ENCODE measurements at regions not wholly inside any gene's neighbourhood (a gene's known extent, or its start where the extent isn't known, plus 50 kb on each side); places are given as distances from the start of the nearest gene placed in this dataset.

- no peak overlapping the region for H3K4me3 ChIP-seq (ENCODE audit: low read depth, low read length)
- TF ChIP-seq CTCF (IDR thresholded peaks at IDR 0.05; ENCODE audit: low read depth, low read length): no peak
Observed at GRCh38 chr9:82449986-82450385, 461.4 kb downstream of the SPATA31D1 start.

- TF ChIP-seq CTCF (IDR thresholded peaks at IDR 0.05; ENCODE audit: low read depth, low read length): no peak
- H3K4me3 ChIP-seq (ENCODE audit: low read depth, low read length): no peak overlapping the region
Observed at GRCh38 chr9:82454509-82455190, 466.1 kb downstream of the SPATA31D1 start.

GRCh38 chr9:82456642-82457041 is 468.1 kb downstream of the SPATA31D1 start:
- TF ChIP-seq CTCF (IDR thresholded peaks at IDR 0.05; ENCODE audit: low read depth, low read length): no peak
- H3K4me3 ChIP-seq (ENCODE audit: low read depth, low read length): no peak overlapping the region

GRCh38 chr9:82457298-82457697 is 468.7 kb downstream of the SPATA31D1 start:
- H3K4me3 ChIP-seq (ENCODE audit: low read depth, low read length): no peak overlapping the region
- TF ChIP-seq CTCF (IDR thresholded peaks at IDR 0.05; ENCODE audit: low read depth, low read length): no peak

GRCh38 chr9:82457891-82458290 is 469.3 kb downstream of the SPATA31D1 start:
- TF ChIP-seq CTCF (IDR thresholded peaks at IDR 0.05; ENCODE audit: low read depth, low read length): no peak
- no peak overlapping the region for H3K4me3 ChIP-seq (ENCODE audit: low read depth, low read length)

GRCh38 chr9:82458296-82458695 is 469.7 kb downstream of the SPATA31D1 start:
- no peak for TF ChIP-seq CTCF (IDR thresholded peaks at IDR 0.05; ENCODE audit: low read depth, low read length)
- H3K4me3 ChIP-seq (ENCODE audit: low read depth, low read length): no peak overlapping the region

GRCh38 chr9:82466616-82467260 is 478.2 kb downstream of the SPATA31D1 start:
- TF ChIP-seq CTCF (IDR thresholded peaks at IDR 0.05; ENCODE audit: low read depth, low read length): no peak
- H3K4me3 ChIP-seq (ENCODE audit: low read depth, low read length): no peak overlapping the region

All from WI38 (cell line).